Osteoblast (primary cell): ENCODE measurements at regions not wholly inside any gene's neighbourhood (a gene's known extent, or its start where the extent isn't known, plus 50 kb on each side); places are given as distances from the start of the nearest gene placed in this dataset.

Experiments used
- DNase-seq: peaks from one replicate; pipeline ENCODE4 v3.0.0; 2011; ENCODE audit warnings: low spot score, mixed read lengths; ENCODE audit not compliant: insufficient read length; ENCODE audit errors: missing footprints
- H2AFZ ChIP-seq: 2 replicates; pipeline ENCODE4 v1.6.0; 2011; ENCODE audit warnings: mild to moderate bottlenecking, low read length
- H3K27ac ChIP-seq: 2 replicates; pipeline ENCODE4 v1.5.1; 2011; ENCODE audit warnings: mild to moderate bottlenecking, low read depth, low read length, moderate library complexity
- H3K27me3 ChIP-seq: 2 replicates; pipeline ENCODE4 v1.6.0; 2012; ENCODE audit warnings: mild to moderate bottlenecking, control low read depth, inconsistent platforms, low read length, moderate library complexity; ENCODE audit not compliant: insufficient read depth
- H3K36me3 ChIP-seq: 2 replicates; pipeline ENCODE4 v1.5.1; 2011; ENCODE audit warnings: mild to moderate bottlenecking, low read length, control low read depth, moderate library complexity; ENCODE audit not compliant: insufficient read depth
- H3K4me1 ChIP-seq: 2 replicates; pipeline ENCODE4 v1.5.1; 2011; ENCODE audit warnings: mild to moderate bottlenecking, low read length, control low read depth, moderate library complexity; ENCODE audit not compliant: insufficient read depth
- H3K4me2 ChIP-seq: 2 replicates; pipeline ENCODE4 v1.6.0; 2011; ENCODE audit warnings: mild to moderate bottlenecking, low read length; ENCODE audit not compliant: insufficient read depth
- H3K4me3 ChIP-seq: fragments of 200-600 bp; sonication (generic); 3 replicates; pipeline ENCODE4 v1.5.1; 2012; ENCODE audit warnings: mild to moderate bottlenecking, low read length, inconsistent platforms; ENCODE audit not compliant: insufficient read depth
- H3K79me2 ChIP-seq: 2 replicates; pipeline ENCODE4 v1.6.0; 2012; ENCODE audit warnings: mild to moderate bottlenecking, low read length, control low read depth, inconsistent platforms; ENCODE audit not compliant: insufficient read depth
- H3K9me3 ChIP-seq: 2 replicates; pipeline ENCODE4 v1.5.1; 2011; ENCODE audit warnings: low read depth, low read length, control low read depth
- H4K20me1 ChIP-seq: 2 replicates; pipeline ENCODE4 v1.6.0; 2012; ENCODE audit warnings: mild to moderate bottlenecking, low read length, control low read depth; ENCODE audit not compliant: insufficient read depth
- TF ChIP-seq, protein P1 (sequence below): IDR thresholded peaks from 2 replicates; pipeline ENCODE4 v1.5.1; 2011; ENCODE audit warnings: mild to moderate bottlenecking, low read depth, low read length, moderate library complexity; ENCODE audit errors: extremely low read depth

DNA sequence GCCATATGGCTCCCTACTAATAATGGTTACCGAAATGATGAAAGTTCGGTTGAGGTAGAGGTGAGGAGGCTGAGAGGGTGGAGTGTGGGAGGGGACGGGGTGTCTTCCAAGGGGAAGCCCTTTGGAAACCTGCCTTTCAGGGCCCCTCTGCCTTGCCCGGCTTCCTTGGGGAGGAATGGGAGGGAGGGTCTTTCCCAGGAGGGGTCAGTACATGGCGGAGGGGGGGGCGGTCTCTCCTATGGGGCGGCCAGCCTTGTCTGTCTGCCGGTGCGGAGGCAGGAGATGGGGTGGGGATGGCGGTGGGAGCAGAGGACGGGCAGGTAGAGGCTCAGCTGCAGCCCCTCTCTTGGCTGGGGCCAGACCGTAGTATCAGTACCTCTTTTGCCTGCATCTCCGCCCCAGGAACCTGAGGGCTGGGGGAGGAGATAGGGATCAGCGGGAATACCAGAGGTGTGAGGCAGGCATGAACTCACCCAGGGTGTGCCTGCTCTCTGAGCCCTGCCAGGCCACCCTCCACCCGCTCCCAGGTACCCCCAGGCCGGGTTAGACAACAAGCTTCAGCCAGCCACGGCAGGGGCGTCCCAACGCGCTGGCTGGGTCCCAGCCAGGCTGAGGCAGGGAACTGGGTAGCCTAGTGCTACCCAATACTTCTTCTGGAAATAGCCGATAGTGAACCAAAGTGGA lies 79.4 kb upstream of the POU3F1 start:
- H4K20me1 ChIP-seq = no peaks in the 10 kb centered on the region
- no peak overlapping the region for H3K4me2 ChIP-seq
- no peaks in the 10 kb centered on the region for H3K36me3 ChIP-seq
- H3K4me1 ChIP-seq = peaks cover 20% of the 10 kb centered on the region
- no peaks in the 10 kb centered on the region for H3K27me3 ChIP-seq
- H3K79me2 ChIP-seq = no peaks in the 10 kb centered on the region
- H3K27ac ChIP-seq = no peak overlapping the region
- no peaks in the 10 kb centered on the region for H3K9me3 ChIP-seq
- H3K4me3 ChIP-seq = no peak overlapping the region
- DNase-seq = no peak
- TF ChIP-seq, protein P1, sequence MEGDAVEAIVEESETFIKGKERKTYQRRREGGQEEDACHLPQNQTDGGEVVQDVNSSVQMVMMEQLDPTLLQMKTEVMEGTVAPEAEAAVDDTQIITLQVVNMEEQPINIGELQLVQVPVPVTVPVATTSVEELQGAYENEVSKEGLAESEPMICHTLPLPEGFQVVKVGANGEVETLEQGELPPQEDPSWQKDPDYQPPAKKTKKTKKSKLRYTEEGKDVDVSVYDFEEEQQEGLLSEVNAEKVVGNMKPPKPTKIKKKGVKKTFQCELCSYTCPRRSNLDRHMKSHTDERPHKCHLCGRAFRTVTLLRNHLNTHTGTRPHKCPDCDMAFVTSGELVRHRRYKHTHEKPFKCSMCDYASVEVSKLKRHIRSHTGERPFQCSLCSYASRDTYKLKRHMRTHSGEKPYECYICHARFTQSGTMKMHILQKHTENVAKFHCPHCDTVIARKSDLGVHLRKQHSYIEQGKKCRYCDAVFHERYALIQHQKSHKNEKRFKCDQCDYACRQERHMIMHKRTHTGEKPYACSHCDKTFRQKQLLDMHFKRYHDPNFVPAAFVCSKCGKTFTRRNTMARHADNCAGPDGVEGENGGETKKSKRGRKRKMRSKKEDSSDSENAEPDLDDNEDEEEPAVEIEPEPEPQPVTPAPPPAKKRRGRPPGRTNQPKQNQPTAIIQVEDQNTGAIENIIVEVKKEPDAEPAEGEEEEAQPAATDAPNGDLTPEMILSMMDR = no peak
- H2AFZ ChIP-seq = no peak overlapping the region

- Histone ChIP-seq H3K4me1 (peaks cover 10% of the 10 kb centered on the region), H3K36me3 (no peaks in the 10 kb centered on the region), H3K27me3 (no peaks in the 10 kb centered on the region), H3K9me3 (no peaks in the 10 kb centered on the region), H2AFZ (no peak overlapping the region), H3K27ac (no peak overlapping the region), H3K4me3 (no peak overlapping the region), H4K20me1 (no peaks in the 10 kb centered on the region), H3K79me2 (no peaks in the 10 kb centered on the region), H3K4me2 (no peak overlapping the region)
- TF ChIP-seq, protein P1 = no peak
- DNase-seq = no peak
These were observed 78.4 kb upstream of the POU3F1 start for GRCh38 chr1:38125016-38125415.

DNA sequence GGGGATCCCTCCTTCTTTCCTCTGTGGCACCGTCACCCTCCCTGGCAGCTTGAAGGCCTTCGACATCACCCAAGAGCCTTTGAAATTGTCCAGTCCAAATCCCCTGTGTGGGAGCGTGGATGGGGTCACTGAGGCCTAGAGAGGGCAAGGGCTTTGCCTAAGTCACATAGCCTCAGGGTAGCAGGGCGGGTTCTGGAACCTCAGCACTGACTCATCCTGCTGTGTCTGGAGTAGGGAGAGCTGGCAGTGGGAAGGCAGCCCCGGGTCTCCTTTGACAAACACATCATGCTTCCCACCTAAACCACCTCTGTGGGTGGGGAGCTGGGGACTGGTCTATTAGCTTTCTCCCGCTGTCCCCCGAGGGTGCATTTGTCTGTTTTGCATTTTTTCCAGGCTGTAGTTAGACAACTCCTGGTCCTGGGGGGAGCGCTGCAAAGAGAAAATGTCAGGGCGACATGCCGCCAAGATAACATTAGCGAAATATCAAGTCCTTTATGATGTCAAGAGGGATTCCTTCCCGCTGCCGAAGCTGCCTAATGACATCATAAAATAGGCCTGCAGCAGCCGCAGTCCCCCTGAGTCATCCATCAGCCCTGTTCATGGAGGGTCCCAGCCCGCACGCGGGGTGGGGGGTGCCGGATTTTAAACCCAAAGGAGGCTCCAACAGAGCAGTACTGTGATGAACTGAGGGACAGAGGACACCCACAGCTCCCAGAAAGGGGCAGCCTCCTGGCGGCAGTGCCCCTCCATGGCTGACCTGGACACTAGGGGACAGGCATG lies 77.0 kb upstream of the POU3F1 start:
- Histone ChIP-seq H3K4me2 (no peak overlapping the region), H3K9me3 (no peaks in the 10 kb centered on the region), H3K27ac (no peak overlapping the region), H2AFZ (no peak overlapping the region), H3K4me3 (no peak overlapping the region), H3K79me2 (no peaks in the 10 kb centered on the region), H3K36me3 (no peaks in the 10 kb centered on the region), H3K27me3 (no peaks in the 10 kb centered on the region), H3K4me1 (peaks cover 7% of the 10 kb centered on the region), H4K20me1 (no peaks in the 10 kb centered on the region)
- DNase-seq = peak; percentile 78
- TF ChIP-seq, protein P1 = no peak

- TF ChIP-seq, protein P1 = no peak
- Histone ChIP-seq H3K36me3 (no peaks in the 10 kb centered on the region), H3K79me2 (no peaks in the 10 kb centered on the region), H3K27me3 (no peaks in the 10 kb centered on the region), H4K20me1 (no peaks in the 10 kb centered on the region), H3K4me3 (no peak overlapping the region), H3K27ac (no peak overlapping the region), H3K4me2 (no peak overlapping the region), H3K4me1 (no peaks in the 10 kb centered on the region), H2AFZ (no peak overlapping the region), H3K9me3 (no peaks in the 10 kb centered on the region)
- DNase-seq = no peak
These were observed 74.7 kb upstream of the POU3F1 start for GRCh38 chr1:38121231-38121680.
